Ishikawa (cell line): ENCODE measurements at regions not wholly inside any gene's neighbourhood (a gene's known extent, or its start where the extent isn't known, plus 50 kb on each side); places are given as distances from the start of the nearest gene placed in this dataset.

Experiments used
- CEBPB ChIP-seq: IDR thresholded peaks from 2 replicates; pipeline ENCODE4 v1.6.1; 2012
- CREB1 ChIP-seq: IDR thresholded peaks from 2 replicates; pipeline ENCODE4 v1.6.1; 2012; ENCODE audit warnings: low read depth
- EGR1 ChIP-seq: IDR thresholded peaks from 2 replicates; pipeline ENCODE4 v1.6.1; 2012
- EP300 ChIP-seq: IDR thresholded peaks from 2 replicates; pipeline ENCODE4 v1.6.1; 2012; ENCODE audit warnings: borderline replicate concordance
- FOXM1 ChIP-seq: IDR thresholded peaks from 2 replicates; pipeline ENCODE4 v1.6.1; 2012; ENCODE audit warnings: low read depth, borderline replicate concordance
- MAX ChIP-seq: IDR thresholded peaks from 2 replicates; pipeline ENCODE4 v1.6.1; 2012
- NFIC ChIP-seq: IDR thresholded peaks from 2 replicates; pipeline ENCODE4 v1.6.1; 2012
- RAD21 ChIP-seq: IDR thresholded peaks from 2 replicates; pipeline ENCODE4 v1.6.1; 2012; ENCODE audit warnings: low read depth
- REST ChIP-seq: IDR thresholded peaks from 2 replicates; pipeline ENCODE4 v1.6.1; 2012; ENCODE audit warnings: low read depth, mild to moderate bottlenecking
- TAF1 ChIP-seq: IDR thresholded peaks from 2 replicates; pipeline ENCODE4 v1.6.1; 2012; ENCODE audit warnings: low read depth, mild to moderate bottlenecking
- TCF12 ChIP-seq: IDR thresholded peaks from 2 replicates; pipeline ENCODE4 v1.6.1; 2012; ENCODE audit warnings: low read depth
- TEAD4 ChIP-seq: IDR thresholded peaks from 2 replicates; pipeline ENCODE4 v1.6.1; 2012
- YY1 ChIP-seq: IDR thresholded peaks from 2 replicates; pipeline ENCODE4 v1.6.1; 2012; ENCODE audit warnings: low read depth
- ZBTB7A ChIP-seq: IDR thresholded peaks from 2 replicates; pipeline ENCODE4 v1.6.1; 2012; ENCODE audit warnings: low read depth
- TF ChIP-seq, protein P1 (sequence below): IDR thresholded peaks from 2 replicates; pipeline ENCODE4 v1.6.1; 2012

- TF ChIP-seq FOXM1 (no peak), REST (no peak), ZBTB7A (no peak), TEAD4 (no peak), CREB1 (no peak), CEBPB (no peak), MAX (no peak), YY1 (no peak), RAD21 (no peak), EP300 (no peak), TAF1 (no peak), EGR1 (no peak), TCF12 (no peak), NFIC (no peak)
- TF ChIP-seq, protein P1, sequence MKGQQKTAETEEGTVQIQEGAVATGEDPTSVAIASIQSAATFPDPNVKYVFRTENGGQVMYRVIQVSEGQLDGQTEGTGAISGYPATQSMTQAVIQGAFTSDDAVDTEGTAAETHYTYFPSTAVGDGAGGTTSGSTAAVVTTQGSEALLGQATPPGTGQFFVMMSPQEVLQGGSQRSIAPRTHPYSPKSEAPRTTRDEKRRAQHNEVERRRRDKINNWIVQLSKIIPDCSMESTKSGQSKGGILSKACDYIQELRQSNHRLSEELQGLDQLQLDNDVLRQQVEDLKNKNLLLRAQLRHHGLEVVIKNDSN = no peak
Measured at GRCh38 chr10:94183666-94184264, 179.0 kb downstream of the NOC3L start.

DNA sequence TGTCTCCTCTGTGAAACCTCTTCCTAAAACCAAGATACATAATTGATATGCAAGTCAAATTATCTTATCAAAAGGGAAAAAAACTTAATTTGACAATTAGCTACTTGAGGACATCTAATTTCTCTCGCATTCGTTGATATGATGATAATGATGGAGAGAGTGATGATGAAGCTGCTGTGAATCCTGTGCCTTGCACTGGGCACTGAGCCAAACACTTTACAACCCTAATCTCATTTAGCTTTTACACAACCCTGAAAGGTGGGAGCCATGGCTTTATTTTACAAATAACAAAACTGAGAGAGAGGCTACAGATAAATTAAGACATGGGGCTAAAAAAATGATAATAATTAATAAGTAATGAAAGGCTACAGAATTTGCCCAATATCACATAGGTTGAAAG lies 176.0 kb downstream of the NOC3L start:
- TF ChIP-seq TAF1 (no peak), FOXM1 (no peak), TCF12 (no peak), MAX (no peak), ZBTB7A (no peak)

DNA sequence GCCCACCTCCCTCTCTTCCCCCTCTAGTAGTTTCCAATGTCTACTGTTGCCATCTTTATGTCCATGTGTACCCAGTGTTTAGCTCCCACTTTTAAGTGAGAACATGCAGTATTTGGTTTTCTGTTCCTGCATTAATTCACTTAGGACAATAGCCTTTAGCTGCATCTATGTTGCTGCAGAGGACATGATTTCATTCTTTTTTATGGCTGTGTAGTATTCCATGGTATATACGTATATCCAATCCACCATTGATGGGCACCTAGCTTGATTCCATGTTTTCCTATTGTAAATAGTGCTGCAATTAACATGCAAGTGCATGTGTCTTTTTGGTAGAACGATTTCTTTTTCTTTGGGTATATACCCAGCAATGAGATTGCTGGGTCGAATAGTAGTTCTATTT lies 170.4 kb downstream of the NOC3L start:
- TF ChIP-seq NFIC (no peak), CREB1 (no peak), TAF1 (no peak), REST (no peak), TCF12 (no peak)

GRCh38 chr10:94192974-94193373 lies 169.8 kb downstream of the NOC3L start:
- TF ChIP-seq NFIC (no peak), FOXM1 (no peak), ZBTB7A (no peak), REST (no peak), TCF12 (no peak), MAX (no peak), TAF1 (no peak), CREB1 (no peak), EP300 (no peak), YY1 (no peak), CEBPB (no peak), TEAD4 (no peak)
- TF ChIP-seq, protein P1 = no peak

- TF ChIP-seq FOXM1 = no peak
- no peak for TF ChIP-seq CREB1
- no peak for TF ChIP-seq REST
Measured at GRCh38 chr10:94193466-94193924, 169.2 kb downstream of the NOC3L start.
